ENCODE measurements at regions not wholly inside any gene's neighbourhood (a gene's known extent, or its start where the extent isn't known, plus 50 kb on each side); places are given as distances from the start of the nearest gene placed in this dataset.

DNA sequence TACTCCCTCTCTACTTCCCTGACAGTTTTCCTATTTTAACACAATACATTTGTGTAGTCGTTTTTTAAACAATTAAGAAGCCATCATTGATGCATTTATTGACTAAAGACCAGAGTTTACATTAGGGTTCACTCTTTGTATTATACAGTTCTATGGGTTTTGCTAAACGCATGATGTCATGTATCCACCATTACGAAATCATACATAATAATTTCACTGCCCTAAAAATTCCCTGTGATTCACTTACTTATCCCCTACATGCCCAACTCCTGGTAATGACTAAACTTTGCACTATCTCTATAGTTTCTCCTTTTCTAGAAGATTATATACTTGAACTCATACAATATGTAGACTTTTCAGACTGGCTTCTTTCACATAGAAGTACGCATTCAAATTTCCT, 1016.5 kb upstream of the FOXG1 start:
- no peak for TF ChIP-seq CTCF (IDR thresholded peaks at IDR 0.05)
- TF ChIP-seq POLR2A (IDR thresholded peaks at IDR 0.05): no peak
